ENCODE measurements at regions not wholly inside any gene's neighbourhood (a gene's known extent, or its start where the extent isn't known, plus 50 kb on each side); places are given as distances from the start of the nearest gene placed in this dataset.
"Not testable (repeated sequence)": the region's sequence is repeated elsewhere in the genome, so short reads cannot be mapped to it uniquely, and the experiment has no call there.

DNA sequence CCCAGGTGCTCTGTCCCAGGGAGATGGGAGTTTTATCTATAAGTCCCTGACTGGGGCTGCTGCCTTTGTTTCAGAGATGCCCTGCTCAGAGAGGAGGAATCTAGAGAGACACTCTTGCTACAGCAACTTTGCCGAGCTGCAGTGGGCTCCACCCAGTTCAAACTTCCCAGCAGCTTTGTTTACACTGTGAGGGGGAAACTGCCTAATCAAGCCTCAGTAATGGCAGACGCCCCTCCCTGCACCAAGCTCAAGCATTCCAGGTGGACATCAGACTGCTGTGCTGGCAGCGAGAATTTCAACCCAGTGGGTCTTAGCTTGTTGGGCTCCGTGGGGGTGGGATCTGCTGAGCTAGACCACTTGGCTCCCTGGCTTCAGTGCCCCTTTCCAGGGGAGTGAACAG is 50.2 kb upstream of the RASA1 start:
- TF ChIP-seq POLR2A, POLR2AphosphoS5 (IDR thresholded peaks at IDR 0.05): not testable (repeated sequence)
